ENCODE measurements at regions not wholly inside any gene's neighbourhood (a gene's known extent, or its start where the extent isn't known, plus 50 kb on each side); places are given as distances from the start of the nearest gene placed in this dataset.

DNA sequence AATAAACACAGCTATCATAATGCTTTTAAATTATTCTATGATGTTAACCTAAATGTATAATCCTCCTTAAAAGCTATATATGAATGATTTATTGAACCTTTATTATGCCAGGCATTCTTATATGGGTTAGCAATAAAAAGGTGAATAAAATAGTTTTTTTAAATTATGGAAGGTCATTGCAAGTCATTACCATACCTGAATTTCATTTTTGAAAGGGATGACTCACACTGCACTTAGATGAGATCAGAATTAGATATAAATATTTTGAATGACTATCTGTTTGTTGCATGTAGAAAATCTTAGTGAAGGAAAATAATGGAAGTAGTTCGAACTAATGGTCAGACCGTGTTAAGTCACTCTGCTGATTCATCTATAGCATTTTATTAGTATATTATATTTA is 822.3 kb downstream of the LUZP2 start:
- TF ChIP-seq POLR2A (IDR thresholded peaks at IDR 0.05), result no peak
- TF ChIP-seq, protein P1, sequence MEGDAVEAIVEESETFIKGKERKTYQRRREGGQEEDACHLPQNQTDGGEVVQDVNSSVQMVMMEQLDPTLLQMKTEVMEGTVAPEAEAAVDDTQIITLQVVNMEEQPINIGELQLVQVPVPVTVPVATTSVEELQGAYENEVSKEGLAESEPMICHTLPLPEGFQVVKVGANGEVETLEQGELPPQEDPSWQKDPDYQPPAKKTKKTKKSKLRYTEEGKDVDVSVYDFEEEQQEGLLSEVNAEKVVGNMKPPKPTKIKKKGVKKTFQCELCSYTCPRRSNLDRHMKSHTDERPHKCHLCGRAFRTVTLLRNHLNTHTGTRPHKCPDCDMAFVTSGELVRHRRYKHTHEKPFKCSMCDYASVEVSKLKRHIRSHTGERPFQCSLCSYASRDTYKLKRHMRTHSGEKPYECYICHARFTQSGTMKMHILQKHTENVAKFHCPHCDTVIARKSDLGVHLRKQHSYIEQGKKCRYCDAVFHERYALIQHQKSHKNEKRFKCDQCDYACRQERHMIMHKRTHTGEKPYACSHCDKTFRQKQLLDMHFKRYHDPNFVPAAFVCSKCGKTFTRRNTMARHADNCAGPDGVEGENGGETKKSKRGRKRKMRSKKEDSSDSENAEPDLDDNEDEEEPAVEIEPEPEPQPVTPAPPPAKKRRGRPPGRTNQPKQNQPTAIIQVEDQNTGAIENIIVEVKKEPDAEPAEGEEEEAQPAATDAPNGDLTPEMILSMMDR (IDR thresholded peaks at IDR 0.05), result no peak
